ENCODE measurements at regions not wholly inside any gene's neighbourhood (a gene's known extent, or its start where the extent isn't known, plus 50 kb on each side); places are given as distances from the start of the nearest gene placed in this dataset.

- TF ChIP-seq POLR2AphosphoS5 (IDR thresholded peaks at IDR 0.05; ENCODE audit: low read depth, low read length) (no peak), TAF1 (IDR thresholded peaks at IDR 0.05; ENCODE audit: borderline replicate concordance, insufficient read depth, low read length) (no peak), FOXP2 (optimal IDR thresholded peaks at IDR 0.05; ENCODE audit: borderline replicate concordance, extremely low read depth, extremely low read length, insufficient read depth) (no peak), SIN3A (IDR thresholded peaks at IDR 0.05; ENCODE audit: borderline replicate concordance, insufficient read depth, low read length) (no peak), REST (IDR thresholded peaks at IDR 0.05; ENCODE audit: insufficient read depth in 1 of 2, low read depth in 2 of 2, low read length in 2 of 2) (no peak)
Observed at GRCh38 chr15:97884513-97885131, 75.9 kb upstream of the ARRDC4 start.

All from PFSK-1 (cell line).